ENCODE measurements at regions not wholly inside any gene's neighbourhood (a gene's known extent, or its start where the extent isn't known, plus 50 kb on each side); places are given as distances from the start of the nearest gene placed in this dataset.

- no peak for DNase-seq
These were observed 243.1 kb upstream of the TNP1 start for GRCh38 chr2:217102956-217103355.

DNA sequence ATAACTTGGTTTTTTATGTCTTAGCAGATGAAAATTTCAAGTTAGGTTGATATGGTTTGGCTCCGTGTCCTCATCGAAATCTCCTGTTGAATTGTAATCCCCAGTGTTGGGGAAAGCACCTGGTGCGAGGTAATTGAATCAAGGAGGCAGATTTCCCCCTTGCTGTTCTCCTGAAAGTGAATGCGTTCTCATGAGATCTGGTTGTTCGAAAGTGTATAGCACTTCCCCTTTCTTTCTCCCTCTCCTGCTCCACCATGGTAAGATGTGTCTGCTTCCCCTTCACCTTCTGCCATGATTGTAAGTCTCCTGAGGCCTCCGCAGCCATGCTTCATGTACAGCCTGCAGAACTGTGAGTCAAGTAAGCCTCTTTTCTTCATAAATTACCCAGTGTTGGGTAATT is 242.1 kb upstream of the TNP1 start:
- no peak for DNase-seq

DNA sequence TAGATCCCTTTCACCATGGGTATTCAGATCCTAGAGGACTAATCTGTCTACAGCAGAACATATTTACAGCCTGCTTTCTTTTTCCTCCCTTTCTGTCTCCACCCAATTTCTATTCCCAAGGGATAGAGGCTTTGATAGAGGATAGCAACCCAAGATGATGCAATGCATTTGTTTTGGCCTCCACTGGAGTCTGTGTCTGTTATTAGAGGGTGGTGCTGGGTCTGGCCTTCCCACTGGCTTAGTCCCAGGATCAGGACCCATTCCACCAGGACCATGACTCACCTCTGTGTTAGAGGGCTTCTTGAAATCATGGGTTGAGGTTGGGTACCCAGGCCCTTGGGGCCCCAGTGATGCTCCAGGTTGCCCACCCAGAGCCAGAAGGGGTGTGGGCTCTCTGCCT is 239.7 kb upstream of the TNP1 start:
- no peak for DNase-seq

DNA sequence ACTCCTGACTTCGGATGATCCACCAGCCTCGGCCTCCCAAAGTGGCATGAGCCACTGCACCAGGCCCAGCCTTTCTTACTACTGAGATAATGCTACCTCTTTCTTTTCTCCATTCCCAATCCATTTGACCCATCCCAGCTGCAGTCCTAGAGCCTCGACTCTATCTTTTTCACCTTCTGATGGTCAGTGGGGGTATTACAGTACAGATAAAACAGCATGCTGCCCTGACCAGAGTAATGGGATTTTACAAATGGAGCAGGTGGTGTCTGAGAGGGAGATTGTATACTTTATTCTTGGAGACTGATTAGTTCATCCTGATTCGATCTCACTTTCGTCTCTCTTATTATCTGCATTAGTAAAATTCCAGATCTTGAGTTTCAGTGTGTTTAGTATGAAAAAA is 238.6 kb upstream of the TNP1 start:
- DNase-seq: no peak

- DNase-seq: no peak
These were observed 237.5 kb upstream of the TNP1 start for GRCh38 chr2:217097346-217097745.

GRCh38 chr2:217096474-217097225 is 236.8 kb upstream of the TNP1 start:
- no peak for DNase-seq

DNA sequence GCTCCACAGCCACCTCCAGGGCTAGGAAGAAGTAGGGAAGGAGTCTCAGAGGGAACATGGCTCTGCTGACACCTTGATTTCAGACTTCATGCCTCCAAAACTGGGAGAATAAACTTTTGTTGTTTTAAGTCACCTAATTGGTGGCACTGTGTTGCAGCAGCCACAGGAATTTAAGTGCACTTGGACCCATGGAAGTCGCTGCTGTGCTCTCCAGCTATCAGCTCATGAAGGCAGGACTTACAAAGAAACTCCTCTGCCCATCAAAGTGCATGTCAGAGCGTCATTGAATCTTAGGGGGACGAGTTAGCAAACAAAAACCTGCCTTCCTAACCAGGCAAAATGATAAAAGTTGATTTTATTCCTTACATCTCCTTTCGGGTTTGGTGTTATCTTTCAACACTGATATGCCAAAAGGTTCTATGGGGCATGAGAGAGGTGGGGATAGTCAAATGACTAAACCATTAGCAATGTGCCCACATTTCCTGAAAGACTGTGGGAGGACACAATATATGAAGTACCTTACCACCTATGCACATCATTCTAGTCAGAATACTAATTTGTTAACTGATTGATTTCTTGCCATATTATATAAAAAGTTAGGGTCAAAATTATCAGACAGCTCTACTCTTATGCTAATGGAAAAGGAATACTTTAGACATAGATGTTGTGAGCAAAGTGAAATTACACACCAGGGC is 235.8 kb upstream of the TNP1 start:
- DNase-seq: no peak

DNA sequence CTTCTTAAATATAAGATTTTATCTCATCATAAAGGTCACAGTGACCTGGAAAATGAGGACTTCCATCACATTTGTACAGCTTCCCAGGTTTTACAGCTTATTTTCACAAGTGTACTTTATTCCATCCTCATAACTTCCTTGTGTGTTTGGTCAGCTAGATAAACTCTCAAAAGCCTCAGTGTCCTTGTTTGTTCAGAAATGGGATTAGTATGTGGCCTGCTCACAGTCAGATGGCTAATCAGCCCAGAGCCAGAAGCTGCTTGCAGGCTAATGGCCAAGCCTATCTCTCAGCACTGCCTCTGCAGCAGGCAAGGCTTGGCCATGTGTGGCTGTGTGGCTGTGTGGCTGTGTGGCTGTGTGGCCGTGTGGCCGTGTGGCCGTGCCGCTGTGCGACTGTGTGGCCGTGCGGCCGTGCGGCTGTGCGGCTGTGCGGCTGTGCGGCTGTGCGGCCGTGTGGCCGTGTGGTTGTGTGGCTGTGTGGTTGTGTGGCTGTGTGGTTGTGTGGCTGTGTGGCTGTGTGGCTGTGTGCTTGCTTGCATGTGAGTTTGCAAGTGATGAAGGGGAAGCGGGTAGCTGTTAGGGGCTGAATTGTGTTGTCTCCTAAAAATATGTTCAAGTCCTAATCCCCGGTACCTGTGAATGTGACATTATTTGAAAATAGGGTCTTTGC is 233.0 kb upstream of the TNP1 start:
- DNase-seq: no peak

DNA sequence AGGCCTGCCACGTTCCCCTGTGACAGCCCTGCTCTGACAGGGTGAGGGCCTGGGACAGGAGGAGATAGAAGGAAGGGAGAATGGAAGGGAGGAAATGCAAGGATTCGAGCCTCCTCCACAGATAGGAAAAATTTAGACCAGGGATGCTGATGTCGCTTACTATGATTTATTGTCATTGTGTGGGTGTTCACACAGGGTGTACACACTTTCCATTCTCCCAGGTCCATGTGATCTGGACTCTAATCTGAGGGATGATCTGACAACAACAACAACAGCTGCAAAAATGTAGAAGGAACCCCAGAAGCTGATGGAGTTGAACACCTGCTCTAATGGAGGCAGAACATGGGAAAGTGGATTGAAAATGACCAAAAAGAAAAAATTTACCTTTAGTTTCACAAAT is 231.7 kb upstream of the TNP1 start:
- DNase-seq: no peak

GRCh38 chr2:217090884-217091283 is 231.0 kb upstream of the TNP1 start:
- no peak for DNase-seq

GRCh38 chr2:217090024-217090473 is 230.2 kb upstream of the TNP1 start:
- no peak for DNase-seq

DNA sequence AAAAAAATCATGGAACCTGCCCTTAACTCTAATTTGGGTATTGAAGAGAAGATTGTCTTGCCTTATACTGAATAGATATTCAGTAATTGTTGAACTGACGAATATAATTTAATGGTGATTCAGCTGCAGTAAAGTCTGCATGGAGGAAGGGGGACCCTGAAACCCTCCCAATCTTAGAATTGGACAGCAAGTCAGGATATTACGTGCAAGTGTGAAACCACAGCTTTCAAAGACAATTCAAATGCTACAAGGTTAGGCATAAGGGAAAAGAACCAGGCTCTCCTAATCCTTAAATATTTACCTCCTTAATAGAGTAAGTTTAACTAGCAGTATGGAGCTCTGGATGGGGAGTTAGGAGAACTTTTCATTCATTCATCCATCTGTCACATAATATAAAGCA is 226.9 kb upstream of the TNP1 start:
- no peak for DNase-seq

DNA sequence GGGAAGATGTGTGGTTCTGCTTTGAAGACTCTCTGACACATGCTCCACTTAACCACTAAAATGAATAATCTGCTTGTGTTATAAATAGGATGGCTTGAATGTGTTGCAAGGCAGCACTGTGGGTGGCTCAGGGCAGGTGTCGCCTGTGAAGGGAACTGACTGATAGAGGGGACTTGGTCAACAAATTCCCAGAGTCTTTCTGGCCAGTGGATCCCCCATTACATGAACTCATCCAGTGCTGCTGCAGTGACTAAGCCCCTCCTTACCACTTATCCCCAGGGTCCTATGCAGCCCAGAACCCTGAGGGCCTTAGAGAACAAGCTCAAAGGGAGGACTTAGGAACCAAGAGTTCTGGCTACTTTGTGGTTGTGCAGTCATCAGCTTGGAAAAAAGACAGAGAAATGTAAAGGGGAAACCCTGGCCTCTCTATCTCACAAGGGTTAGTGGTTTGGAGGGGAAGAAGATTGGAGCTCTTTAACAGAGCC is 226.2 kb upstream of the TNP1 start:
- no peak for DNase-seq

GRCh38 chr2:217085543-217085942 is 225.7 kb upstream of the TNP1 start:
- no peak for DNase-seq

- no peak for DNase-seq
These were observed 221.9 kb upstream of the TNP1 start for GRCh38 chr2:217081799-217082198.

- DNase-seq: no peak
These were observed 219.3 kb upstream of the TNP1 start for GRCh38 chr2:217079165-217079564.

GRCh38 chr2:217077831-217078407 is 218.1 kb upstream of the TNP1 start:
- no peak for DNase-seq

GRCh38 chr2:217076657-217077232 is 216.9 kb upstream of the TNP1 start:
- no peak for DNase-seq

- no peak for DNase-seq
These were observed 216.2 kb upstream of the TNP1 start for GRCh38 chr2:217076058-217076435.

DNA sequence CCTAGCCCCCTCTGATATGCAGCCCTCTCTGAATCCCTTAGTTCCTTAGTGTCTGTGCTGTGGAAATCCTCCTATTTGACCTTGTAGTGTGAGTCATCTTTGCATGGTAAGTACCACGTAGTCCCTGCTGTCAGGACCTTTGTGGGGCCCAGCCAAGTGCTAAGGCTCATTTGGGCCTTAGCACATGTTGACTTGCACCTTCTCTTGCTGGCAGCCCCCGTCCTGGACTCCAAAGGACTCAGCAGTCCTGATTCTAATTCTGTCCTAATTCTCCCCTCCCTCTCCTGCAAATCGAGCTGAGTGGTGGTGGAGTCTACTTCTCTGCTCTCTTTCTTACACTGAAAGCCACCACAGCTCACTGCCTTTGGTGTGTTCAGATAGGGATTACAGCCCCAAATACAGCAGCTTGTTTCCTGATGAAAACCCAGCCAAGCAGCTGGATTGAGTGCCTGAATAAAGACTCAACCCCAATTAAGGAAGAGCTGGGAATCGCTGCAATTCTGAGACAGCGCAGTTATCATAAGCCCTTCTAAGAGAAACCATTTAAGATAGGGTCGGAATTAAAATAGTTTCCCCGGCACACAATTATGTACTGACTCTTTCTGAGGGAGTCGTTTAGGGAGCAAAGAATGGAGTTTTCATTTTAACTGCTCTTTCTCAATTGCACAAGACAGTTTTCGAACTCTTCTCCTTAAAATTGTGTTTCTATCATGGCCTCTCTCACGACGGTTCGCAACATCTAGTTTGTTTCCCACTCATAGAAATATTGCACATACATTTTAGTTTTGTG is 215.6 kb upstream of the TNP1 start:
- no peak for DNase-seq

DNA sequence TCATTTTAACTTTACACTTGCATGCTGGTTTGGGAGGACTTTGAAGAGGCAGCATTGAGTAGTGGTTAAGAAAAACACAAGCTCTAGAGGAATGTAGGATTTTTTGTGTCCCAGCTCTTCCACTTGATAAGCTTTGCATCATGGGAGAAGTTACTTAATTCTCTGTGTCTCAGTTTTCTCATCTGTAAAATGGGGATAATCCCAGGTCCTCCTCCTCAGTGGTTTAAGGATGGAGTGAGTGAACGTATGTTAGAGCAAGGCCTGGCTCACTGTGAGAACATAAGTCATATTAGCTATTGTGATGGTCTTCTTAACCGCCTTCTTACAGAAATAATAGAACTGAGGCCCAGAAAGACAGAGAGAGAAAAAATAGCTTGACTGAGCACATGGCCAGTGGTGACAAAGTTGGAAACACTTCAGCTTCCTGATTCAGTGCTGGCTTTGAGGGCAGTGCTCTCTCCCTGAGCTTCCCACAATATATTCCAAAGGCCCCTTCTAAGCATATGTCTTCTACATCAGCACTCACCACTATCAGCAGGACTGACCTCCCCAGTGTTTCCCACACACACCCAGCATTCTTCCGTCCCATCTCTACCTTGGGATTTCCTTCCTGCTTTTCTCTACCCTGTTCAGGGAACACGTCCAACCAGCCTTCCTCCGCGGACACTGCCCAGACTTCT is 214.9 kb upstream of the TNP1 start:
- DNase-seq: no peak

GRCh38 chr2:217071416-217071815 is 211.6 kb upstream of the TNP1 start:
- no peak for DNase-seq
